EL (cell line): ENCODE measurements at regions not wholly inside any gene's neighbourhood (a gene's known extent, or its start where the extent isn't known, plus 50 kb on each side); places are given as distances from the start of the nearest gene placed in this dataset.

Experiments used
- DNase-seq: peaks from one replicate; pipeline ENCODE4 v3.0.0-alpha.2; 2016

DNA sequence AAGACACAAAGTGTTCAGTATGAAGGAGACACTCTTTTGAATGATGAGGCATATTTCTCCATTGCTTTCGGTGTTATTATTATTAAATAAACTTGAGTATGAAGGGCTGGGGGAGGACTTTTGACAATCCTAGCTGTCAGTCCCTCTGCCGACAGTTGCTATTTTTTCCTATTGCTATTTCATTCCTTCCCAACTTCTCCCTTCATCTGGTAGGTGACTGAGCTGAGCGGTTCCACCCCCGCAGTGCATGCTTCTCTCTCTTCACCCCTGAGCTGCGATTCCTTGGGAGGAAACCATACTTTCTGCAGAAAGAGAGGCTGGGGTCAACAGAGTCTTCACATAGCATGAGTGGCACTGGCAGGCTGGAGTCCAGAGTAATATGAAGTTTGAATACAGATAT lies 261.2 kb upstream of the TAC1 start:
- no peak for DNase-seq

GRCh38 chr7:97471491-97471890 lies 260.4 kb upstream of the TAC1 start:
- DNase-seq, result no peak

DNA sequence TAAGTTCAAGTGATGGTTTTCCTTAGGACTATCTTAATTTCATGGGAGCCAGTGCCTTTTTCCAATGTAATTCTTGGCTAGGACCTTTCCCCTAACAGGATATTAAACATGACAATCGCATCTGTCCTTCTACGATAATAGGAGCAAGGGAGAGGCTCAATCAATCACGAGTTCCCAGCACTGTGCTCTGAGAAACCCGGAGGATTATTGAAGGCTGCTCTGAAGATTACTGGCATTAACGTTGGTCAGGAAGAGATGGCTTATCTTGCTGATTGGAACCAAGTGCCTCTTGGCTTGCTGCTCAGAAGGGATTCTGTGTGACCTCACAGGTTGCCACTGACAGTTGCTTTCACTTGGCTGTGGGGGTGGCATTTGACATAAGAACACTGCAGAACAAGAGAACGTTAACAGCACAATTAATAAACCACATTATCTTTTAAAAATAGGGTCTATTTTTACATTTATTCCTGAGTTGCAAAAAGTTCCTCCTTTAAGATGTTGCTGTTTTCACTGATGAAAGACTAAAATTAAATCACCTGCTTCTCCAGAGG lies 252.1 kb upstream of the TAC1 start:
- DNase-seq, result no peak

GRCh38 chr7:97480772-97481390 lies 251.0 kb upstream of the TAC1 start:
- DNase-seq, result no peak

- DNase-seq, result no peak
Observed at GRCh38 chr7:97495487-97495886, 236.4 kb upstream of the TAC1 start.

GRCh38 chr7:97499204-97499603 lies 232.7 kb upstream of the TAC1 start:
- peak; percentile 15 for DNase-seq

DNA sequence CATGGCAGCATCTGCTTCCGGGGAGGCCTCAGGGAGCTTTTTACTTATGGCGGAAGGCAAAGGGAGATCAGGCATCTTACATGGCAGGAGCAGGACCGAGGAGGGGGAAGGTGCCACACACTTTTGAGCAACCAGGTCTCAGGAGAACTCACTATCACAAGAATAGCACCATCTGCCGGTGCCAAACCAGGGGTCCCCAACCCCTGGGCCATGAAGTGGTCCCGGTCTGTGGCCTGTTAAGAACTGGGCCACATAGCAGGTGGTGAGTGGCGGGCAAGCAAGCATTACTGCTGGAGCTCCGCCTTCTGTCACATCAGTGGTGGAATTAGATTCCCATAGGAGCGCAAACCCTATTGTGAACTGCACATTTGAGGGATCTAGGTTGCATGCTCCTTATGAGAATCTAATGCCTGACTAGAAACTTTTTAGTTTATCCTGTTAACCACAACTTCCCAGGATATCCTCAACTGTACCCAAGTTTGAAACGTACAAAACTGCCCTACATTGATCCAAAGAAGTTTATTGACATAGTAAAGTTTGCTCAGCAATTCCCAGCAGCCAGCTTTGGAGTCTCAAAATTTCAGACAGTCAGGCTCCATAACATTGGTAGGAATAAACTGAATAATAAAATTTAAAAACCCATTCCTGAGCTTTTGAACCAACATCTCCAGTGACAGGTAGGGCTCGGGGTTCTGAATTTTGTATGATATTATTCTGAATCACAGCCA lies 228.4 kb upstream of the TAC1 start:
- DNase-seq, result no peak

GRCh38 chr7:97506728-97507127 lies 225.2 kb upstream of the TAC1 start:
- no peak for DNase-seq

- DNase-seq, result no peak
Observed at GRCh38 chr7:97512441-97513207, 219.3 kb upstream of the TAC1 start.

GRCh38 chr7:97513326-97513725 lies 218.6 kb upstream of the TAC1 start:
- DNase-seq, result no peak

DNA sequence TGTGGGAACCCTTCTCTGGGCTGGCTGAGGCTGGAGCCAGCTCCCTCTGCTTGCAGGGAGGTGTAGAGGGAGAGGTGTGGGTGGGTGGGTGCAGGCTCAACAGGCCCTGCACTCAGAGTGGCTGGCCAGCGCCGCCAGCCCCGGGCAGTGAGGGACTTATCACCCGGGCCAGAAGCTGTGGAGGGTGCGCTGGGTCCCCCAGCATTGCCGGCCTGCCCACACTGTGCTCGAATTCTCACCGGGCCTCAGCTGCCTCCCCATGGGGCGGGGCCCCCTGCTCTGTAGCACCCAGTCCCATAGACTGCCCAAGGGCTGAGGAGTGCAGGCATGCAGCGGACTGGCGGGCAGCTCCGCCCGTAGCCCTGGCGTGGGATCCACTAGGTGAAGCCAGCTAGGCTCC lies 190.7 kb upstream of the TAC1 start:
- DNase-seq, result no peak

DNA sequence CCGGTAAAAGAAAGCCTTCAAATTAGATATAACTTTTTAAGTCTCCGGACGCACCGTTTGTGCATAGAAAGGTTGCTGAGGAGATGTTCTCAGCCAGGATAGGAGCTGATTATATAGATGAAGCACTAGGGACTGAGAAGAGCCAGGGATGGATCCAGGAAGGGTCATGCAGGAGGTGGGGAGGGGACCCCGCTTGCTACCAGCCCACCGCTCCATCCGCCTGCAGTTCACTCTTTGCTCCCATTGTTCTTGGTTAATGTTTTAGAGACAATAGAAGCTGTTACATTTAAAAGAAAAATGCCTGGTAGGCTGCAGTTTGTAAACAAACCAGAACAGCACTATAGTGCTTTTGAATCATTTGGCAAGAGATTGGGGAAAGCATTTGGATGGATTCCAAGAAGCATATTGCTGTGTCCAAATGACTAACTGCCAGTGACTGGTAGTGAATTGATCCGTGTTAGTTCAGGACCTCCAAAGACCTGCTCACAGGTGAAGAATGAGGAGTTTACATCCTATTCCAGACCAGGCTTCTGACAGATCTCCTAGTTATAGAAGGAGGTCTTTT lies 175.9 kb upstream of the TAC1 start:
- no peak for DNase-seq

DNA sequence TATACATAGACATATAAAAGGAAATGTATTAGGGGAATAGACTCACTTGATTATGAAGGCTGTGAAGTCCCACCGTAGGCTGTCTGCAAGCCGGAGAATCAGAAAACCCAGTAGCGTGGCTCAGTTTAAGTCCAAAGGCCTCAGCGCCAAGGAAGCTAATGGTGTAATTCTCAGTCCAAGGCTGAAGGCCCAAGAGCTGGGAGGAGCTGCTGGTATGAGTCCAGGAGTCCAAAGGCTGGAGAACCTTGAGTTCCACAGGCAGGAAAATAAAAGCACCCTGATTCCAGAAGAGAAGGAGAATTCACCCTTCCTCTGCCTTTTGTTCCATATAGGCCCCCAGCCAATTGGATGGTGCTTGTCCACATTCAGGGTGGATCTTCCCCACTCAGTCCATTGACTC lies 166.2 kb upstream of the TAC1 start:
- DNase-seq, result no peak

- no peak for DNase-seq
Observed at GRCh38 chr7:97573065-97573464, 158.8 kb upstream of the TAC1 start.

DNA sequence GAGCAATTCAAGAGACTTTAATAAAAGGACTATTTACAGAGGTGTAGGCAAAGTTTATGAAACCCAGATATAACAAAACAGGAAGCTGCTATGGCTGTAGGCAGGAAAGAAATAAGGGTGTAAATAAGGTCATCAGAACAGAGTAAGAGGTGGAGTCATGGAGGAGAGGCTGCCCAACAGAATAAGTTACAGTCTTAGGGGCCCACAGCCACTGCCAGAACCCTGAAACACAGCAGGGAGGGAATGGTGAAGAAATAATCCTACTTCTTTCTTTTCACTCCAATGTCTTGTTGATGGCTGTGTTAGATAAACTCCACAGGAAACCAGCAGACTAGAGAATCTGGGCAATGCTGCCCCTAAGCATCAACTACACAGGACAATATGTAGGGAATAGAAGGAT lies 155.8 kb upstream of the TAC1 start:
- DNase-seq, result no peak

- no peak for DNase-seq
Observed at GRCh38 chr7:97578225-97578624, 153.7 kb upstream of the TAC1 start.

- DNase-seq, result no peak
Observed at GRCh38 chr7:97580205-97580604, 151.7 kb upstream of the TAC1 start.

DNA sequence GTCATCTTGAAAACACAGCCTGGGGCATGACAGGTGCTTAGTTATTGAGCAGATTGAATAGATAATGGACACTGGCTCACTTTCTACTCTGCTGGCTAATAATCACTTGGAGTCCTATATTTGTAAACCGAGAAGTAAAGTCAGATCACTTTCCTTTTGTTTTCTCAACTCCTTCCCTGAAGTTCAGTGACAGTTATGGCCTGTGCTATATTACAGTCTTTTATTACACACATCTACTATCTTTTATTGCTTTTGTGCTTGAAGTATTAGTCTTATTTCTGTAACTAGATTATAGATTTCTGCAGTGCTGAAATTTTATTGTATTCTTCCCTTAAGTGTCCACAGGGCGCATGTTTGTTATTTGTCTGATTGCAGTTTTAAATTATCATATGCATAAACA lies 136.4 kb upstream of the TAC1 start:
- no peak for DNase-seq

- DNase-seq, result no peak
Observed at GRCh38 chr7:97601931-97602457, 129.9 kb upstream of the TAC1 start.

GRCh38 chr7:97620495-97620894 lies 111.4 kb upstream of the TAC1 start:
- DNase-seq, result no peak

DNA sequence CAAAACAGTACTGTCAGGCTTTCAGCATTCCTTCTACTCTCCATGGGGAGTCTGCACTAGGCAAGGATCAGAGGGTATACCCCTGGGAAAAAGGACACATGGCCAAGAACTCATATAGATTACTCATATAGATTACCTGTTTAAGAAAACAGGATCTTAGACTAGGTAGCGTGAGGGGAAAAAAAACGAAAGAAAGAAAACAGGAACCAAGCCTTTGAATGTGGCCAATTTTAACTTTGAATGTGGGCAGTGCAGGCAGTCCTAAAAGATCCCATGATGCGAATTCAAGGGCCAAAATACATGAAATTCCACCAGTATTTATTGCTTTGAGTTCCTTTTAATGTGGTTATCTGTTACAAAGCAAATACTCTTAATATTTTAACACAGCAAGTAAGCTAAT lies 108.6 kb upstream of the TAC1 start:
- DNase-seq, result no peak

DNA sequence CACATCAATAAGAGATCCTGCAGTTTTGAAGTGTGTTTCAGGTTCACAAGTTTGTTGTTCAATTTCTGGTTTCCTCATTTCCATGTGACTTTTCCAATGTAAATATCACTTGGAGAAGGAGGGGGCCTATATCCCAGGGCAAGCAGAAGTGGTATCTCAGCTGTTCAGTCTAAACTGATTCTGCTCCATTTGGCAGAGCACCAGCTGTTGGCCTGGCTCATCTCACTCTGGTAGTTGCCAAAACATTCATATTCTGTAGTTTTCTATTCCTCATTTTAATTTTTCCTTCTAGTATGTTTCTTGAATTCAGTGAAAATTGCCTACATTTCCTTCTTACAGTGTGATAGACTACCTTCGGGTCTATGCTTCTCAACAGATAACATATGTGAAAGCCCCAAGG lies 101.8 kb upstream of the TAC1 start:
- DNase-seq, result no peak

GRCh38 chr7:97635622-97636021 lies 96.3 kb upstream of the TAC1 start:
- no peak for DNase-seq
